ENCODE measurements at regions not wholly inside any gene's neighbourhood (a gene's known extent, or its start where the extent isn't known, plus 50 kb on each side); places are given as distances from the start of the nearest gene placed in this dataset.

GRCh38 chr9:32092031-32092430 lies 292.4 kb upstream of the ACO1 start:
- TF ChIP-seq CTCF (IDR thresholded peaks at IDR 0.05; ENCODE audit: low read length) (no peak), EZH2 (IDR thresholded peaks at IDR 0.05; ENCODE audit: borderline replicate concordance, low read length) (no peak)
